ENCODE measurements at regions not wholly inside any gene's neighbourhood (a gene's known extent, or its start where the extent isn't known, plus 50 kb on each side); places are given as distances from the start of the nearest gene placed in this dataset.

GRCh38 chr14:71403656-71404055 lies 496.4 kb downstream of the PCNX1 start:
- Histone ChIP-seq H3K36me3 (ENCODE audit: control insufficient read depth, insufficient read depth, low read length) (no peaks in the 10 kb centered on the region), H3K9ac (ENCODE audit: insufficient read depth in 1 of 2, low read depth in 2 of 2, low read length in 2 of 2) (no peak overlapping the region), H3K27me3 (ENCODE audit: control insufficient read depth in 2 of 2, insufficient read depth in 2 of 2, low read length in 2 of 2) (no peaks in the 10 kb centered on the region), H3K4me3 (no peak overlapping the region), H3K4me2 (ENCODE audit: insufficient read depth, low read length) (no peak overlapping the region), H3K27ac (ENCODE audit: extremely low read depth, low read depth, low read length) (no peak overlapping the region), H4K20me1 (replicated peaks; ENCODE audit: control insufficient read depth, insufficient read depth, low read length) (no peaks in the 10 kb centered on the region), H3K79me2 (ENCODE audit: control insufficient read depth, insufficient read depth, low read length) (no peaks in the 10 kb centered on the region), H3K9me1 (ENCODE audit: control insufficient read depth, insufficient read depth, low read length) (no peaks in the 10 kb centered on the region), H2AFZ (ENCODE audit: low read depth, low read length) (no peak overlapping the region), H3K9me3 (replicated peaks; ENCODE audit: control insufficient read depth, insufficient read depth, low read depth, low read length) (no peaks in the 10 kb centered on the region), H3K4me1 (replicated peaks in 1 of 2; ENCODE audit: control insufficient read depth in 2 of 2, insufficient read depth in 2 of 2, low read length in 2 of 2) (no peaks in the 10 kb centered on the region)
- FAIRE-seq (no peak), ATAC-seq (peak; percentile 62; the same call in 2 of the 3 replicates), DNase-seq (ENCODE audit: extremely low read depth in 1 of 4, low spot score in 3 of 4) (peak in 1 of 4 experiments; percentile 19)
- intact Hi-C loops (cut with micrococcal nuclease) (loop anchor here (5.0 kb wide), 2 partner anchors 81 to 266 kb away; partner anchors contain the start of gene SIPA1L1), in situ Hi-C loops (cut with MboI) (no loop called here)
- no TSS peak for BruUV-seq (replicated peaks)
- TF ChIP-seq SAP30 (IDR thresholded peaks at IDR 0.05; ENCODE audit: borderline replicate concordance, insufficient read depth, low read depth, low read length, poor library complexity, severe bottlenecking) (no peak), CTCF (IDR thresholded peaks at IDR 0.05 in 2 of 3, conservative IDR thresholded peaks at IDR 0.05 in 1 of 3; ENCODE audit: insufficient read depth in 2 of 3, low read depth in 1 of 3, low read length in 3 of 3) (peak in 1 of 3 experiments; percentile 20; a peak in 2 of 6 replicates), RAD21 (CRISPR knock-in tag; conservative IDR thresholded peaks at IDR 0.05 in 1 of 2, IDR thresholded peaks at IDR 0.05 in 1 of 2) (peak in 1 of 2 experiments; percentile 20; a peak in 1 of 4 replicates), ZBTB12 (CRISPR knock-in tag; IDR thresholded peaks at IDR 0.05) (no peak), ZNF79 (CRISPR knock-in tag; IDR thresholded peaks at IDR 0.05; ENCODE audit: low read depth) (no peak), XRCC4 (IDR thresholded peaks at IDR 0.05; ENCODE audit: extremely low read depth, insufficient read depth, insufficient read length) (no peak), REST (IDR thresholded peaks at IDR 0.05; ENCODE audit: borderline replicate concordance) (peak; percentile 34; the same call in 1 of the 2 replicates), REST (CRISPR knock-in tag; IDR thresholded peaks at IDR 0.05; ENCODE audit: low read depth) (no peak)
- ChIA-PET POLR2A (interaction anchor here (0.9 kb wide), 1 partner anchor 23 kb away, joined by 3 read pairs; no protein-coding TSS in a partner anchor), CTCF (ENCODE audit: low intra/inter-chr PET ratio) (no interaction called here)

All from K562 (cell line).